ENCODE measurements at regions not wholly inside any gene's neighbourhood (a gene's known extent, or its start where the extent isn't known, plus 50 kb on each side); places are given as distances from the start of the nearest gene placed in this dataset.

DNA sequence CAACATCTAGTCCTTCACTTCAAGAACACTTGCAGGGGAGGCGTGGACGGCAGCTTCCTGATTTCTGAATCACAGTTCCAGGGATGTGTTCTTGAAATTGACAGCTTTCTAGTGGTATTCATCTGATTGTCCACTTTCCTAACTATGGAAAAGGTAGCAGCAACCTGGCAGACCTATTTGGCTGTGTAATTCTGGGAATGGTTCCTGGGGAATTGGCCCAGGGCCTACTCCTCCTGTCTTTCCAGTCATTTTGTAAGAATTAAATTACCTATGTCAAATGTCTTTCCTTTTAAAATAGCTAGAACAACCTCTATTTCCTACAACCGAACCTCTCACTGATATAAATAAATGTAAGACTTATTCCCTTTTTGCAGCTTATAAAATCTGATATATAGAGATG lies 85.5 kb upstream of the RSPO3 start:
- TF ChIP-seq POLR2AphosphoS5 (IDR thresholded peaks at IDR 0.05; ENCODE audit: low read depth, low read length) (no peak), POLR2A (IDR thresholded peaks at IDR 0.05; ENCODE audit: low read depth, low read length) (no peak)
